CD4-positive, alpha-beta T cell (primary cell): ENCODE measurements at regions not wholly inside any gene's neighbourhood (a gene's known extent, or its start where the extent isn't known, plus 50 kb on each side); places are given as distances from the start of the nearest gene placed in this dataset.

Experiments
- ATAC-seq: fragments of 200-7000 bp; cut with Tn5 transposase; one replicate; pipeline ENCODE4 v1.10.0; 2022; ENCODE audit warnings: mild to moderate bottlenecking; ENCODE audit not compliant: poor library complexity
- CTCF ChIA-PET: fragments of 350-600 bp; sonication (Branson Sonifier 250); formaldehyde crosslinking; loops from one replicate; lab custom pipeline; 2021; ENCODE audit warnings: antibody characterized with exemption, inconsistent platforms; lab: Charles Lee
- POLR2A ChIA-PET: fragments of 350-600 bp; sonication (Branson Sonifier 250); formaldehyde crosslinking; loops from one replicate; lab custom pipeline; 2021; ENCODE audit warnings: antibody characterized with exemption, inconsistent platforms; lab: Charles Lee
- DNase-seq, 14 experiments: peaks; one replicate each; pipeline ENCODE4 v3.0.0-alpha.2; 2013 to 2020; ENCODE audit warnings: mixed read lengths in 2 of 14
- H3K27ac ChIP-seq, 2 donors: one replicate each; pipeline versions ENCODE4 v1.5.1 to v1.7.0; 2013; ENCODE audit warnings: low read length in 2 of 2, low read depth in 1 of 2, mild to moderate bottlenecking in 1 of 2
- H3K27me3 ChIP-seq, 2 experiments: 1 replicate in 1 of 2; 2 replicates in 1 of 2; pipeline versions ENCODE4 v1.6.1 to v1.7.0; 2013; ENCODE audit warnings: low read length in 2 of 2, control low read depth in 1 of 2, mild to moderate bottlenecking in 1 of 2, moderate library complexity in 1 of 2; ENCODE audit not compliant: insufficient read depth in 2 of 2, control insufficient read depth in 1 of 2
- H3K36me3 ChIP-seq: one replicate; pipeline ENCODE4 v1.6.1; 2013; ENCODE audit warnings: low read length, control low read depth; ENCODE audit not compliant: insufficient read depth
- H3K4me1 ChIP-seq: one replicate; pipeline ENCODE4 v1.6.1; 2013; ENCODE audit warnings: low read length, control low read depth; ENCODE audit not compliant: insufficient read depth
- H3K4me3 ChIP-seq: one replicate; pipeline ENCODE4 v1.5.1; 2013; ENCODE audit warnings: mild to moderate bottlenecking, low read length, moderate library complexity
- H3K9me3 ChIP-seq, 2 experiments: 1 replicate in 1 of 2; 2 replicates in 1 of 2; pipeline versions ENCODE4 v1.6.1 to v1.7.0; 2013; ENCODE audit warnings: low read length in 2 of 2, mild to moderate bottlenecking in 2 of 2, control low read depth in 1 of 2, moderate library complexity in 1 of 2; ENCODE audit not compliant: control insufficient read depth in 1 of 2, insufficient read depth in 1 of 2
- H3K27ac Mint-ChIP-seq: one replicate; pipeline ENCODE4 v1.8.0; 2020; ENCODE audit warnings: mixed read lengths
- H3K27me3 Mint-ChIP-seq: one replicate; pipeline ENCODE4 v1.8.0; 2021; ENCODE audit warnings: mixed read lengths
- H3K36me3 Mint-ChIP-seq: one replicate; pipeline ENCODE4 v1.8.0; 2021; ENCODE audit warnings: low read depth, mixed read lengths
- H3K4me1 Mint-ChIP-seq: one replicate; pipeline ENCODE4 v1.8.0; 2021; ENCODE audit warnings: low read depth, mixed read lengths
- H3K4me3 Mint-ChIP-seq: one replicate; pipeline ENCODE4 v1.8.0; 2020; ENCODE audit warnings: mild to moderate bottlenecking, mixed read lengths
- H3K9me3 Mint-ChIP-seq: one replicate; pipeline ENCODE4 v1.8.0; 2020; ENCODE audit warnings: mixed read lengths
- intact Hi-C, 2 experiments: fragments of 100-400 bp; cut with DNase I in 1 of 2; cut with micrococcal nuclease in 1 of 2; formaldehyde crosslinking; loops; one replicate each; pipeline versions ENCODE4 v1.15.1 to v1.9.0; 2023 to 2025; cut with DNase I, micrococcal nuclease
- TF ChIP-seq, protein P1 (sequence below): fragments of 200-600 bp; IDR thresholded peaks from one replicate; pipeline ENCODE4 v1.8.0; 2022; ENCODE audit warnings: antibody characterized with exemption, mild to moderate bottlenecking

DNA sequence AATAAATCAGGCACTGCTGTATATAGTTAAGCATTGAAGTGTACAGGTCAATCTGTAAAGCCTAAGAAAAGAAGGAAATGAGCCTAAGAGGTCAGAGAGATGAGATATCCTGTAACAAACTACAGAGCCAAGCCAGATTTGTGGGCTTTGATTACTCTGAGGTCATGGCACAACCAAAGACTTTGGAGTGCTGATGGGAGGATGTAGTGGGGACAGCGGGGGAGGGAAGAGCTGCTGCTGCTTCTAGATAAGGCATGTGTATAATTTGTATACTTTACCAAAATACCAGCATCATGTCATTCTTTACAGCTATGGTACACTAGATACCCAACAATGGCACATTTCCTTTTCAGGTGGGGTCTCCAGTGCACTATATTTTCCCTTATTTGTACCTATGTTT is 102.5 kb downstream of the OGFRL1 start:
- ChIA-PET CTCF (no interaction called here), POLR2A (no interaction called here)
- H3K27ac ChIP-seq, result no peak overlapping the region
- no peaks in the 10 kb centered on the region for H3K9me3 Mint-ChIP-seq
- no peaks in the 10 kb centered on the region for H3K4me1 ChIP-seq
- H3K27me3 ChIP-seq, result no peaks in the 10 kb centered on the region
- H3K27me3 Mint-ChIP-seq, result peaks cover 8% of the 10 kb centered on the region
- ATAC-seq (no peak), DNase-seq (no peak)
- no peak overlapping the region for H3K4me3 Mint-ChIP-seq
- no peak overlapping the region for H3K27ac Mint-ChIP-seq
- H3K36me3 Mint-ChIP-seq, result no peaks in the 10 kb centered on the region
- H3K4me1 Mint-ChIP-seq, result no peaks in the 10 kb centered on the region
- TF ChIP-seq, protein P1, sequence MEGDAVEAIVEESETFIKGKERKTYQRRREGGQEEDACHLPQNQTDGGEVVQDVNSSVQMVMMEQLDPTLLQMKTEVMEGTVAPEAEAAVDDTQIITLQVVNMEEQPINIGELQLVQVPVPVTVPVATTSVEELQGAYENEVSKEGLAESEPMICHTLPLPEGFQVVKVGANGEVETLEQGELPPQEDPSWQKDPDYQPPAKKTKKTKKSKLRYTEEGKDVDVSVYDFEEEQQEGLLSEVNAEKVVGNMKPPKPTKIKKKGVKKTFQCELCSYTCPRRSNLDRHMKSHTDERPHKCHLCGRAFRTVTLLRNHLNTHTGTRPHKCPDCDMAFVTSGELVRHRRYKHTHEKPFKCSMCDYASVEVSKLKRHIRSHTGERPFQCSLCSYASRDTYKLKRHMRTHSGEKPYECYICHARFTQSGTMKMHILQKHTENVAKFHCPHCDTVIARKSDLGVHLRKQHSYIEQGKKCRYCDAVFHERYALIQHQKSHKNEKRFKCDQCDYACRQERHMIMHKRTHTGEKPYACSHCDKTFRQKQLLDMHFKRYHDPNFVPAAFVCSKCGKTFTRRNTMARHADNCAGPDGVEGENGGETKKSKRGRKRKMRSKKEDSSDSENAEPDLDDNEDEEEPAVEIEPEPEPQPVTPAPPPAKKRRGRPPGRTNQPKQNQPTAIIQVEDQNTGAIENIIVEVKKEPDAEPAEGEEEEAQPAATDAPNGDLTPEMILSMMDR, result no peak
- no peaks in the 10 kb centered on the region for H3K36me3 ChIP-seq
- intact Hi-C loops, result no loop called here
- H3K4me3 ChIP-seq, result no peak overlapping the region
- no peaks in the 10 kb centered on the region for H3K9me3 ChIP-seq

- no peak for ATAC-seq
- H3K4me1 Mint-ChIP-seq, result no peaks in the 10 kb centered on the region
- no peak overlapping the region for H3K4me3 Mint-ChIP-seq
- TF ChIP-seq, protein P1, result no peak
- peaks cover 8% of the 10 kb centered on the region for H3K27me3 Mint-ChIP-seq
- no peak for DNase-seq
- no peaks in the 10 kb centered on the region for H3K9me3 Mint-ChIP-seq
- POLR2A ChIA-PET, result no interaction called here
- Histone ChIP-seq H3K36me3 (no peaks in the 10 kb centered on the region), H3K4me3 (no peak overlapping the region), H3K9me3 (no peaks in the 10 kb centered on the region), H3K27ac (no peak overlapping the region), H3K4me1 (no peaks in the 10 kb centered on the region), H3K27me3 (no peaks in the 10 kb centered on the region)
- H3K36me3 Mint-ChIP-seq, result no peaks in the 10 kb centered on the region
- H3K27ac Mint-ChIP-seq, result no peak overlapping the region
- intact Hi-C loops, result no loop called here
- CTCF ChIA-PET, result no interaction called here
Observed at GRCh38 chr6:71392276-71392675, 103.7 kb downstream of the OGFRL1 start.

GRCh38 chr6:71393471-71393870 is 104.9 kb downstream of the OGFRL1 start:
- H3K27me3 Mint-ChIP-seq, result peaks cover 14% of the 10 kb centered on the region
- H3K9me3 Mint-ChIP-seq, result no peaks in the 10 kb centered on the region
- no peak overlapping the region for H3K4me3 Mint-ChIP-seq
- H3K4me1 Mint-ChIP-seq, result no peaks in the 10 kb centered on the region
- POLR2A ChIA-PET, result interaction anchor here (0.7 kb wide), 1 partner anchor 490 kb away, joined by 4 read pairs; no protein-coding TSS in a partner anchor
- no peaks in the 10 kb centered on the region for H3K27me3 ChIP-seq
- TF ChIP-seq, protein P1, result no peak
- H3K36me3 Mint-ChIP-seq, result no peaks in the 10 kb centered on the region
- intact Hi-C loops, result no loop called here
- no peaks in the 10 kb centered on the region for H3K4me1 ChIP-seq
- H3K9me3 ChIP-seq, result no peaks in the 10 kb centered on the region
- H3K4me3 ChIP-seq, result no peak overlapping the region
- CTCF ChIA-PET, result no interaction called here
- no peak for ATAC-seq
- no peak overlapping the region for H3K27ac Mint-ChIP-seq
- no peak for DNase-seq
- H3K27ac ChIP-seq, result no peak overlapping the region
- H3K36me3 ChIP-seq, result no peaks in the 10 kb centered on the region
